ENCODE measurements at regions not wholly inside any gene's neighbourhood (a gene's known extent, or its start where the extent isn't known, plus 50 kb on each side); places are given as distances from the start of the nearest gene placed in this dataset.

DNA sequence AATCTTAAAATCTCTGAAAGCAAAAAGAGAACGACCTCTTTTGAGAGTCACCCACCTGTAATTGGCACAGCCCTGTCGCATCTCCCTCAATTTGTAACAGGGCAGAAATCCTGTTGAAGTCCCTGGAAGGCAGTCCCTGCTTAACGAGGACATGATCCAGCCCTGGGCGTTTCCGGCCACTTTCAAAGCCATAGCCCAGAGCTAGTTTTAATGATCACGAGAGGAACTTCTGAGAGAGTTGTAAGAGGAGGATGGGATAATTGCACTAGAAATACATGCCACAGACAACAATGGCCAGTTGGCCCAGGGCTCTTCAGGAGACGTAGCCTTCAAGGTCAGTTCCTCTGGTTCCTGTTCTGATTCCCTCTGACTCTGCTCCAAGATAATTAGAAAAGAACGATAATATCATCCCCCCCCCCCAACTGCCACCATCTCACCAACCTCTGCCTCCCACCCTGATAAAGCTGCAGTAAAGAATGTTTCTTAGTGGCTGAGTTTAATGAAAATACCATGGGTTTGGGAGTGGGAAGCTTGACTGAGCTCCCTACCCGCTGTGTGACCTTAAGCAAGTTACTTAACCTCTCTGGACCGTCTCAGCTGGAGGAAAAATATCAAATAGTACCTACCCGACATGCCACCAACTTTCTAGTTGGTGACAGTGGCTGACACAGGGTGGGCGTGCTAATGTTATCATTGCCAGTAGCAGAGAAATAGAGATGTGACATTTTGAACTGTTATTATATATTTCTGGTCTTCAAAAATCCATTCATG lies 140.0 kb downstream of the OMA1 start:
- no peak overlapping the region for H3K27ac ChIP-seq
- no peak for TF ChIP-seq ZFX (IDR thresholded peaks at IDR 0.05; ENCODE audit: borderline replicate concordance)
- TF ChIP-seq, protein P1, sequence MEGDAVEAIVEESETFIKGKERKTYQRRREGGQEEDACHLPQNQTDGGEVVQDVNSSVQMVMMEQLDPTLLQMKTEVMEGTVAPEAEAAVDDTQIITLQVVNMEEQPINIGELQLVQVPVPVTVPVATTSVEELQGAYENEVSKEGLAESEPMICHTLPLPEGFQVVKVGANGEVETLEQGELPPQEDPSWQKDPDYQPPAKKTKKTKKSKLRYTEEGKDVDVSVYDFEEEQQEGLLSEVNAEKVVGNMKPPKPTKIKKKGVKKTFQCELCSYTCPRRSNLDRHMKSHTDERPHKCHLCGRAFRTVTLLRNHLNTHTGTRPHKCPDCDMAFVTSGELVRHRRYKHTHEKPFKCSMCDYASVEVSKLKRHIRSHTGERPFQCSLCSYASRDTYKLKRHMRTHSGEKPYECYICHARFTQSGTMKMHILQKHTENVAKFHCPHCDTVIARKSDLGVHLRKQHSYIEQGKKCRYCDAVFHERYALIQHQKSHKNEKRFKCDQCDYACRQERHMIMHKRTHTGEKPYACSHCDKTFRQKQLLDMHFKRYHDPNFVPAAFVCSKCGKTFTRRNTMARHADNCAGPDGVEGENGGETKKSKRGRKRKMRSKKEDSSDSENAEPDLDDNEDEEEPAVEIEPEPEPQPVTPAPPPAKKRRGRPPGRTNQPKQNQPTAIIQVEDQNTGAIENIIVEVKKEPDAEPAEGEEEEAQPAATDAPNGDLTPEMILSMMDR (IDR thresholded peaks at IDR 0.05): no peak

DNA sequence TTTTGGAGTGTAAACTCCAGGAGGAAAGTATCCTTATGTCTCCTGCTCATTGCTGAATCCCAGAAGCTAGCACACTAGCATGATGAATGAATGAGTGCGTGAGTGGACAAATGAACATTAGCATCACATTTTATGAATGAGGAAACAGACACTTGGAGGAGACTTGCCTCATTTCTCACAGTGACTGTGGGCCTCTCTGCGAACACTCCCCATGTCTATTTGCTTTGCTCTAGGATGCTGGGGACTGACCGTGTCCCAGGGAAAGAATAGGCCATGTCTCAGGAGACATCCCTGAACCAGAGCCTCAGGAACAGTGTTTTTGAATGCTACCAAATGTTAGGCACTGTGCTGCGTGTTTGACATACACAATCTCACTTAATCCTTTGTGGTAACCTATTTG lies 140.9 kb downstream of the OMA1 start:
- no peak overlapping the region for H3K27ac ChIP-seq

DNA sequence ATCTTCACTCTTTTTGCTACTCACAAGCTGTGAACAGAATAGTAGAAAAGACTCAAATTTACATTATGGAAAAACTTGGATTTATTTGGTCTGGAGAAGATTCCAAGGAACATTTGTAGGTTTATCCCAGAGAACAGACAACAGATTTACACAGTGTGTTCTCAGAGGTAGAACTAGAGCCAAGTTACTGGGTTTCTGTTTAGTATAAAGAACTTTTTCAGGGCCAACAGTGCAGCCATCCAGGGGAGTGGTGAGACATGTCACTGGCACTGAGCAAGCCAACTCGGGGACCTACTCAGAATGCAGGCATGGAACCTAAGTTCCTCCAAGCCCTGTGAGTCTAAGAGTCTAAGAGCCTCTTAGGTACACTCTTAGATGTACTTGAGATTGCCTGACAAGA lies 142.6 kb downstream of the OMA1 start:
- no peak overlapping the region for H3K27ac ChIP-seq
- TF ChIP-seq, protein P1 (IDR thresholded peaks at IDR 0.05): no peak
- TF ChIP-seq ZFX (IDR thresholded peaks at IDR 0.05; ENCODE audit: borderline replicate concordance): no peak

More for the DNA sequence above, 140.9 kb downstream of the OMA1 start:
- TF ChIP-seq ZFX (IDR thresholded peaks at IDR 0.05; ENCODE audit: borderline replicate concordance): no peak
- TF ChIP-seq, protein P1 (IDR thresholded peaks at IDR 0.05): no peak

DNA sequence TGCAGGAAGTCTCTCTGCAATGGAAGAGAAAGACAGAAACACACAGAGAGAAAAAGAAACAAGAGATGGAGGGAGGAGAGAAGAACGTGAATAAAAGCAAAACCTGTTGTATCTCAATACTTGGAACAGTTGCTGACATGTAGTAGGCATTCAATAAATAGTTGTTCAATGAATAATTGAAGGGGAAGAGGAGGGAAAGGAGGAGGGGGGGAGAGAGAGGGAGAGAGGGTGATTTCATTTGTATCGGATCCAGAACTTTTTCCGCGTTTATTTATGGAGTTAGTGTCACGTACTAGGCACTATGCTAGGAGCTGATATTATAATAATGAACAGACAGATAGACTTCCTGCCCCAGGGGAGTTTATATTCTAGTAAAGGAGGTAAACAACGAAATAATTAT lies 144.1 kb downstream of the OMA1 start:
- no peak overlapping the region for H3K27ac ChIP-seq
- TF ChIP-seq, protein P1 (IDR thresholded peaks at IDR 0.05): no peak
- no peak for TF ChIP-seq ZFX (IDR thresholded peaks at IDR 0.05; ENCODE audit: borderline replicate concordance)

DNA sequence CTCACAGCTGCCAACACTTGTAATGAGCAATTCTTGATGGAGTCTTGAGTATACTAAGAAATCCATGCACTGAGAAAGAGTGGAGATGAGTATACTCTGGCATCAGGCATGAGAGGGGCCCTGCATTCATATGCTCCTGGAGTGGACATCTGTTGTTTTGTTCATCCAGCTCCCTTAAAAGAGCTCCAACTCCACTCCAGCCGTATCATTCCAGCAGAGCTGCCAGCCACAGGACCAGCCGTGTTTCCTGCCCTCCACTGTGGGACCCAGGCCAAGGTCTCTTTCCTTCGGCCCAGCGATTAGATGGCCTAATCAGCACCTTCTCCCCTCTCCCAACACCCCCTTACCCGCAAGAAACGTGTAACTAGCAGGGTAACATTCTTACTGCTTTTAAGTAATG lies 144.5 kb downstream of the OMA1 start:
- TF ChIP-seq, protein P1 (IDR thresholded peaks at IDR 0.05): no peak
- no peak for TF ChIP-seq ZFX (IDR thresholded peaks at IDR 0.05; ENCODE audit: borderline replicate concordance)
- no peak overlapping the region for H3K27ac ChIP-seq

DNA sequence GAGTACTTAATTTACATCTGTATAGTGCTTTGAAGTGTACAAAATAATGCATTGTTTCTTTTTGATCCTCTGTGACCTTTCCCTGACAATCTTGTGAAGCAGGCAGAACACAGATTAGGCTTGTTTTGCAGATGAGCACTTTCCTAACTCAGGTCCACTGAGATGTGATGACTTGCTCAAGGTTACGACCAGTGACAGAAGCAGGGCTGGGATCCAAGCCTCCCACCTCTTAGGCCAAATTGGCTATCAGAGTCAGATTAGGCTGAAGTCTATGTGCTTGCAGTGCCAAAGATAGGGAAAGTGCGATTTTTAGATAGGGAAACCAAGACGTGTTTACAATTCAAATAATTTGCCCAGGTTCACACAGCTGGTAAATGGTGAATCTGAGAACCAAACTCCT lies 147.3 kb downstream of the OMA1 start:
- no peak overlapping the region for H3K27ac ChIP-seq
- no peak for TF ChIP-seq ZFX (IDR thresholded peaks at IDR 0.05; ENCODE audit: borderline replicate concordance)
- TF ChIP-seq, protein P1 (IDR thresholded peaks at IDR 0.05): no peak

DNA sequence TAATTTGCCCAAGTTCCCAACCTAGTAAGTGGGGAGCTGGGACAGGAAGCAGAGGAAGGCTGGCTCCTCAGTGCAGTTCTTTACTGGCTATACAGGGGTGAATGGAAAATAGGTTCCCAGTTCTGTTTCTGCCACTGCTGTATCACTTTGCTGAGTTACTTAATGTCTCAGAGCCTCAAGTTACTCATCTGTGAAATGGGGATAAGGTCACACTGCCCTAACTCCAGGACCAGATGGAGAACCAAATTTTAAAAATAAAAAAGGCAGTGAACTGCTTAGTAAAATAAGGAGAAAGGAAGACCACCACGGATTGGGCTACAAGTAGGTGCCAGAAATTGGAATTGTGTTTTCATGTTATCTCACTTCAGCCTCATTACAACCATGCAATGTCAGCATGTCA lies 147.8 kb downstream of the OMA1 start:
- H3K27ac ChIP-seq: no peak overlapping the region
- TF ChIP-seq, protein P1 (IDR thresholded peaks at IDR 0.05): no peak

Data from 22Rv1 (cell line).